Islet of Langerhans (tissue), 1 donor: ENCODE measurements at regions not wholly inside any gene's neighbourhood (a gene's known extent, or its start where the extent isn't known, plus 50 kb on each side); places are given as distances from the start of the nearest gene placed in this dataset.

Experiments used
- FAIRE-seq: peaks from one replicate; lab custom pipeline; 2011; peaks lifted over from hg19 to GRCh38; lab: Jason Lieb, UNC

GRCh38 chr2:65562890-65563289, 130.5 kb upstream of the SPRED2 start:
- FAIRE-seq, result no peak

GRCh38 chr2:65558743-65559142, 126.3 kb upstream of the SPRED2 start:
- no peak for FAIRE-seq

- FAIRE-seq, result no peak
Observed at GRCh38 chr2:65557616-65558573, 125.5 kb upstream of the SPRED2 start.

GRCh38 chr2:65554765-65555591, 122.6 kb upstream of the SPRED2 start:
- no peak for FAIRE-seq

GRCh38 chr2:65553504-65554074, 121.2 kb upstream of the SPRED2 start:
- FAIRE-seq, result no peak

- FAIRE-seq, result no peak
Observed at GRCh38 chr2:65551528-65551927, 119.1 kb upstream of the SPRED2 start.

GRCh38 chr2:65550246-65550645, 117.8 kb upstream of the SPRED2 start:
- FAIRE-seq, result no peak

- no peak for FAIRE-seq
Observed at GRCh38 chr2:65549631-65550030, 117.2 kb upstream of the SPRED2 start.

GRCh38 chr2:65549257-65549627, 116.8 kb upstream of the SPRED2 start:
- FAIRE-seq, result no peak

- no peak for FAIRE-seq
Observed at GRCh38 chr2:65548576-65549256, 116.3 kb upstream of the SPRED2 start.

- no peak for FAIRE-seq
Observed at GRCh38 chr2:65548064-65548463, 115.7 kb upstream of the SPRED2 start.

GRCh38 chr2:65545837-65546805, 113.7 kb upstream of the SPRED2 start:
- no peak for FAIRE-seq

- FAIRE-seq, result no peak
Observed at GRCh38 chr2:65541773-65542172, 109.4 kb upstream of the SPRED2 start.

- no peak for FAIRE-seq
Observed at GRCh38 chr2:65539633-65540032, 107.2 kb upstream of the SPRED2 start.

GRCh38 chr2:65537651-65538385, 105.4 kb upstream of the SPRED2 start:
- FAIRE-seq, result no peak

GRCh38 chr2:65536596-65536995, 104.2 kb upstream of the SPRED2 start:
- no peak for FAIRE-seq

- FAIRE-seq, result no peak
Observed at GRCh38 chr2:65532937-65533336, 100.5 kb upstream of the SPRED2 start.

GRCh38 chr2:65532326-65532725, 99.9 kb upstream of the SPRED2 start:
- FAIRE-seq, result no peak

GRCh38 chr2:65530547-65531320, 98.3 kb upstream of the SPRED2 start:
- FAIRE-seq, result no peak

- no peak for FAIRE-seq
Observed at GRCh38 chr2:65529419-65529818, 97.0 kb upstream of the SPRED2 start.
